SK-N-SH (cell line): ENCODE measurements at regions not wholly inside any gene's neighbourhood (a gene's known extent, or its start where the extent isn't known, plus 50 kb on each side); places are given as distances from the start of the nearest gene placed in this dataset.

Source experiments
- CTCF ChIA-PET: fragments of 300-600, 350-600 bp; formaldehyde crosslinking; extraction: SDS; loops from one replicate; lab custom pipeline; 2021; lab: Yijun Ruan, JAX
- POLR2A ChIA-PET: fragments of 350-600 bp; sonication (Branson Sonifier 250); formaldehyde crosslinking; extraction: SDS; loops from one replicate; lab custom pipeline; 2020; ENCODE audit warnings: antibody characterized with exemption, inconsistent platforms; lab: Yijun Ruan, JAX
- DNase-seq: peaks from one replicate; pipeline ENCODE4 v3.0.0; 2012
- H2AFZ ChIP-seq: fragments of 200-600 bp; sonication (generic); 2 replicates; pipeline ENCODE4 v1.8.1; 2016; ENCODE audit warnings: antibody characterized with exemption, mild to moderate bottlenecking, low read depth
- H3F3A ChIP-seq: fragments of 200-600 bp; sonication (generic); replicated peaks from 2 replicates; pipeline ENCODE3; 2016; ENCODE audit warnings: antibody characterized with exemption, mild to moderate bottlenecking; ENCODE audit not compliant: insufficient read depth
- H3K27ac ChIP-seq, 2 experiments: fragments of 200-500 bp in 1 of 2; fragments of 200-600 bp in 1 of 2; sonication (Bioruptor generic) in 1 of 2; sonication (generic), shearing (Covaris generic) in 1 of 2; 2 replicates each; pipeline versions ENCODE4 v1.5.1 to v1.6.1; 2014 to 2016; ENCODE audit warnings: low read depth in 2 of 2, inconsistent platforms in 1 of 2, low read length in 1 of 2, mild to moderate bottlenecking in 1 of 2, mixed read lengths in 1 of 2
- H3K27me3 ChIP-seq: fragments of 200-600 bp; sonication (generic), shearing (Covaris generic); 2 replicates; pipeline ENCODE4 v1.6.1; 2016; ENCODE audit warnings: mixed run types; ENCODE audit not compliant: insufficient read depth
- H3K36me3 ChIP-seq, 2 experiments: fragments of 200-500 bp in 1 of 2; fragments of 200-600 bp in 1 of 2; sonication (Bioruptor generic) in 1 of 2; sonication (generic) in 1 of 2; replicated peaks in 1 of 2; 2 replicates each; pipeline versions ENCODE3 to v1.5.1; 2014 to 2016; ENCODE audit warnings: low read length in 1 of 2, mild to moderate bottlenecking in 1 of 2; ENCODE audit not compliant: insufficient read depth in 2 of 2, control insufficient read depth in 1 of 2
- H3K4me1 ChIP-seq, 2 experiments: fragments of 200-500 bp in 1 of 2; fragments of 200-600 bp in 1 of 2; sonication (Bioruptor generic) in 1 of 2; sonication (generic), shearing (Covaris generic) in 1 of 2; 2 replicates each; pipeline versions ENCODE4 v1.5.1 to v1.6.1; 2014 to 2016; ENCODE audit warnings: low read depth in 1 of 2, low read length in 1 of 2, mixed run types in 1 of 2; ENCODE audit not compliant: insufficient read depth in 2 of 2, control insufficient read depth in 1 of 2
- H3K4me2 ChIP-seq: fragments of 200-600 bp; sonication (generic), shearing (Covaris generic); 2 replicates; pipeline ENCODE4 v1.6.1; 2017; ENCODE audit warnings: mixed run types
- H3K4me3 ChIP-seq, 2 experiments: fragments of 200-500 bp in 1 of 2; fragments of 200-600 bp in 1 of 2; sonication (Bioruptor generic) in 1 of 2; sonication (generic), shearing (Covaris generic) in 1 of 2; 2 replicates each; pipeline versions ENCODE4 v1.5.1 to v1.8.1; 2014 to 2016; ENCODE audit warnings: low read depth in 2 of 2, inconsistent platforms in 1 of 2, low read length in 1 of 2, mild to moderate bottlenecking in 1 of 2, mixed read lengths in 1 of 2, moderate library complexity in 1 of 2
- H3K79me2 ChIP-seq: fragments of 200-600 bp; sonication (generic); 2 replicates; pipeline ENCODE4 v1.8.1; 2017; ENCODE audit warnings: mild to moderate bottlenecking; ENCODE audit not compliant: insufficient read depth
- H3K9ac ChIP-seq: fragments of 200-600 bp; sonication (generic); 2 replicates; pipeline ENCODE4 v1.6.1; 2017; ENCODE audit warnings: mixed run types
- H3K9me2 ChIP-seq: fragments of 200-600 bp; sonication (generic); 2 replicates; pipeline ENCODE4 v1.6.1; 2017; ENCODE audit warnings: mixed run types
- H3K9me3 ChIP-seq: fragments of 200-600 bp; sonication (generic); 2 replicates; pipeline ENCODE4 v1.6.1; 2017; ENCODE audit warnings: mixed run types, mild to moderate bottlenecking, moderate library complexity
- H4K20me1 ChIP-seq: fragments of 200-600 bp; sonication (generic); 2 replicates; pipeline ENCODE4 v1.6.1; 2017; ENCODE audit warnings: mild to moderate bottlenecking, mixed run types; ENCODE audit not compliant: insufficient read depth
- CTCF ChIP-seq: fragments of 200-600 bp; sonication (generic); IDR thresholded peaks from 2 replicates; pipeline ENCODE4 v1.6.1; 2017; ENCODE audit warnings: antibody characterized with exemption, mild to moderate bottlenecking, moderate library complexity
- ELF1 ChIP-seq: IDR thresholded peaks from 2 replicates; pipeline ENCODE4 v1.4.0; 2012
- EP300 ChIP-seq, 2 experiments: IDR thresholded peaks; 2 replicates each; pipeline versions ENCODE4 v1.4.0 to v1.6.1; 2012; ENCODE audit warnings: borderline replicate concordance in 1 of 2, low read depth in 1 of 2, low read length in 1 of 2
- FOXJ3 ChIP-seq: sonication (generic); formaldehyde crosslinking; IDR thresholded peaks from 2 replicates; pipeline ENCODE4 v1.5.1; 2020; ENCODE audit warnings: mild to moderate bottlenecking, missing genetic modification reagents
- FOXM1 ChIP-seq: IDR thresholded peaks from 2 replicates; pipeline ENCODE4 v1.4.0; 2012; ENCODE audit warnings: low read depth, mild to moderate bottlenecking
- NFIC ChIP-seq: IDR thresholded peaks from 2 replicates; pipeline ENCODE4 v1.4.0; 2012; ENCODE audit warnings: borderline replicate concordance
- RAD21 ChIP-seq: IDR thresholded peaks from 2 replicates; pipeline ENCODE4 v1.6.1; 2012; ENCODE audit warnings: mild to moderate bottlenecking, low read length
- RXRA ChIP-seq: IDR thresholded peaks from 2 replicates; pipeline ENCODE4 v1.4.0; 2012; ENCODE audit warnings: low read depth, mild to moderate bottlenecking, borderline replicate concordance
- SIN3A ChIP-seq: IDR thresholded peaks from 2 replicates; pipeline ENCODE4 v1.6.1; 2012; ENCODE audit warnings: low read depth, mild to moderate bottlenecking, low read length, moderate library complexity, borderline replicate concordance
- SMC3 ChIP-seq: IDR thresholded peaks from 2 replicates; pipeline ENCODE4 v1.6.1; 2012; ENCODE audit warnings: low read depth, low read length, improper control_type of control experiment
- TCF12 ChIP-seq: IDR thresholded peaks from 2 replicates; pipeline ENCODE4 v1.4.0; 2012
- TEAD4 ChIP-seq: IDR thresholded peaks from 2 replicates; pipeline ENCODE4 v1.4.0; 2012; ENCODE audit warnings: mild to moderate bottlenecking, borderline replicate concordance; ENCODE audit not compliant: insufficient read depth
- WGBS: methylation state at CpG from one replicate; pipeline ENCODE4 v1.1.6; 2017; ENCODE audit warnings: low lambda C conversion rate; 5-methylcytosine and 5-hydroxymethylcytosine counted together
- TF ChIP-seq, protein P1 (sequence below): fragments of 150-350 bp; IDR thresholded peaks from 2 replicates; pipeline ENCODE4 v1.6.1; 2017; ENCODE audit warnings: antibody characterized with exemption, low read length, low read depth, borderline replicate concordance
- TF ChIP-seq, protein P2 (sequence below): IDR thresholded peaks from 2 replicates; pipeline ENCODE4 v1.6.1; 2012; ENCODE audit warnings: mild to moderate bottlenecking, low read depth, low read length, moderate library complexity
- TF ChIP-seq, protein P3 (sequence below): IDR thresholded peaks from 2 replicates; pipeline ENCODE4 v1.4.0; 2012; ENCODE audit warnings: low read depth

DNA sequence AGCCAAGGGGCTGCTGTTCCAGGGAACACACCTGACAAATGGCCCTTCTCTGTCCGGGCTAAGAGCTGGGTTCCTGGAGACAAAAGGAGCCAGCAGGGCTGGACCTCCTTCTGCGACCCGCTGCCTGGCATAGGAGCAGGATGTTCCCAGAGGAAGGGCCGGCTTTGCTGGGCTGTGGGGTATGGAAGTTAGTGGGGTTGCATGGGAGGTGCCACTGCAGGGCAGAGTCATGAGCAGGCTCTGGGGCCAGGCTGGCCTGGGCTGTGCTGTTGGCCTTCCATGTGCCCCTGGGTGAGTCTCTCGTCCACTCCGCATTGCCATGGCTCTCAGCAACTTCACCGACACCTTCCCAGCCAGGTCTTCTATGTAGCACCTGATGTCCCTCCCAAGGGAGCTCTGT, 507.6 kb downstream of the PTPRU start:
- Histone ChIP-seq H3K36me3 (no peaks in the 10 kb centered on the region), H2AFZ (no peak overlapping the region), H3K9me2 (no peaks in the 10 kb centered on the region), H4K20me1 (no peaks in the 10 kb centered on the region), H3F3A (no peaks in the 10 kb centered on the region), H3K9me3 (no peaks in the 10 kb centered on the region), H3K27me3 (peaks cover 8% of the 10 kb centered on the region; the same call in 1 of the 2 replicates), H3K4me2 (no peak overlapping the region), H3K79me2 (no peaks in the 10 kb centered on the region), H3K4me3 (no peak overlapping the region), H3K4me1 (peaks cover 0 to under 1% of the 10 kb centered on the region in 2 experiments; a peak in 1 of 4 replicates), H3K9ac (no peak overlapping the region), H3K27ac (no peak overlapping the region)
- POLR2A ChIA-PET, result no interaction called here
- CTCF ChIA-PET, result no interaction called here
- TF ChIP-seq RXRA (no peak), NFIC (no peak), ELF1 (no peak), TCF12 (no peak), EP300 (IDR thresholded peaks at IDR 0.05; ENCODE audit: borderline replicate concordance in 1 of 2, low read depth in 1 of 2, low read length in 1 of 2) (no peak), FOXM1 (no peak), TEAD4 (no peak)
- TF ChIP-seq, protein P1, sequence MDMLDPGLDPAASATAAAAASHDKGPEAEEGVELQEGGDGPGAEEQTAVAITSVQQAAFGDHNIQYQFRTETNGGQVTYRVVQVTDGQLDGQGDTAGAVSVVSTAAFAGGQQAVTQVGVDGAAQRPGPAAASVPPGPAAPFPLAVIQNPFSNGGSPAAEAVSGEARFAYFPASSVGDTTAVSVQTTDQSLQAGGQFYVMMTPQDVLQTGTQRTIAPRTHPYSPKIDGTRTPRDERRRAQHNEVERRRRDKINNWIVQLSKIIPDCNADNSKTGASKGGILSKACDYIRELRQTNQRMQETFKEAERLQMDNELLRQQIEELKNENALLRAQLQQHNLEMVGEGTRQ, result no peak
- TF ChIP-seq, protein P2, sequence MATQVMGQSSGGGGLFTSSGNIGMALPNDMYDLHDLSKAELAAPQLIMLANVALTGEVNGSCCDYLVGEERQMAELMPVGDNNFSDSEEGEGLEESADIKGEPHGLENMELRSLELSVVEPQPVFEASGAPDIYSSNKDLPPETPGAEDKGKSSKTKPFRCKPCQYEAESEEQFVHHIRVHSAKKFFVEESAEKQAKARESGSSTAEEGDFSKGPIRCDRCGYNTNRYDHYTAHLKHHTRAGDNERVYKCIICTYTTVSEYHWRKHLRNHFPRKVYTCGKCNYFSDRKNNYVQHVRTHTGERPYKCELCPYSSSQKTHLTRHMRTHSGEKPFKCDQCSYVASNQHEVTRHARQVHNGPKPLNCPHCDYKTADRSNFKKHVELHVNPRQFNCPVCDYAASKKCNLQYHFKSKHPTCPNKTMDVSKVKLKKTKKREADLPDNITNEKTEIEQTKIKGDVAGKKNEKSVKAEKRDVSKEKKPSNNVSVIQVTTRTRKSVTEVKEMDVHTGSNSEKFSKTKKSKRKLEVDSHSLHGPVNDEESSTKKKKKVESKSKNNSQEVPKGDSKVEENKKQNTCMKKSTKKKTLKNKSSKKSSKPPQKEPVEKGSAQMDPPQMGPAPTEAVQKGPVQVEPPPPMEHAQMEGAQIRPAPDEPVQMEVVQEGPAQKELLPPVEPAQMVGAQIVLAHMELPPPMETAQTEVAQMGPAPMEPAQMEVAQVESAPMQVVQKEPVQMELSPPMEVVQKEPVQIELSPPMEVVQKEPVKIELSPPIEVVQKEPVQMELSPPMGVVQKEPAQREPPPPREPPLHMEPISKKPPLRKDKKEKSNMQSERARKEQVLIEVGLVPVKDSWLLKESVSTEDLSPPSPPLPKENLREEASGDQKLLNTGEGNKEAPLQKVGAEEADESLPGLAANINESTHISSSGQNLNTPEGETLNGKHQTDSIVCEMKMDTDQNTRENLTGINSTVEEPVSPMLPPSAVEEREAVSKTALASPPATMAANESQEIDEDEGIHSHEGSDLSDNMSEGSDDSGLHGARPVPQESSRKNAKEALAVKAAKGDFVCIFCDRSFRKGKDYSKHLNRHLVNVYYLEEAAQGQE, result no peak
- DNase-seq, result no peak
- WGBS, result 64% methylated on average over 4 of the region's 7 CpGs

DNA sequence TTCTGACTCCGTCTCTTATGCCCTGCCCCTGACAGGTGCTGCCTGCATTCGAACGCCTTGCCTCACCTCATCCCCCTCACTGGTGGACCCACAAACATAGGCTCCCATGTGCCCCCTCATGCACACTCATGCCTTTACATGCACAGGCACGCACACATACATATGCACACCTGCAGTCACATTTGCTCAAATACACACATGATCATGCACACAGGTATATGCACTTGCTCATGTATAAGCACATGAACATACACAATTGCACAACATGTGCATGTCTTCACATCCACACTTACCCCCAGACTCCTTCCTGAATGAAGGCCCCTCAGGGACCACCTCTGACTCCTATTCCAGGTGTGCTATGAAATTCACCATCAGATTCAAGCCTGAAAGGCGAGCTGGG, 506.9 kb downstream of the PTPRU start:
- H3F3A ChIP-seq, result no peaks in the 10 kb centered on the region
- CTCF ChIA-PET, result no interaction called here
- no peak overlapping the region for H3K4me2 ChIP-seq
- H3K27ac ChIP-seq, result no peak overlapping the region
- H3K4me1 ChIP-seq, result no peaks in the 10 kb centered on the region
- no peak overlapping the region for H3K4me3 ChIP-seq
- H3K27me3 ChIP-seq, result peaks cover 8% of the 10 kb centered on the region; the same call in 1 of the 2 replicates
- no peak overlapping the region for H2AFZ ChIP-seq
- POLR2A ChIA-PET, result no interaction called here
- H4K20me1 ChIP-seq, result no peaks in the 10 kb centered on the region
- no peaks in the 10 kb centered on the region for H3K9me3 ChIP-seq
- H3K36me3 ChIP-seq, result no peaks in the 10 kb centered on the region
- DNase-seq, result no peak
- TF ChIP-seq FOXJ3 (CRISPR knock-in tag), result no peak
- TF ChIP-seq RAD21, result no peak
- TF ChIP-seq SIN3A, result no peak
- TF ChIP-seq, protein P3, sequence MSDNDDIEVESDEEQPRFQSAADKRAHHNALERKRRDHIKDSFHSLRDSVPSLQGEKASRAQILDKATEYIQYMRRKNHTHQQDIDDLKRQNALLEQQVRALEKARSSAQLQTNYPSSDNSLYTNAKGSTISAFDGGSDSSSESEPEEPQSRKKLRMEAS, result no peak
- TF ChIP-seq SMC3, result no peak
- TF ChIP-seq, protein P2, result no peak
- no peak for TF ChIP-seq CTCF
- WGBS, result 45% methylated on average over 5 of the region's 5 CpGs
- H3K9me2 ChIP-seq, result no peaks in the 10 kb centered on the region
- no peak overlapping the region for H3K9ac ChIP-seq
- no peaks in the 10 kb centered on the region for H3K79me2 ChIP-seq
